PC-3 (cell line): ENCODE measurements at regions not wholly inside any gene's neighbourhood (a gene's known extent, or its start where the extent isn't known, plus 50 kb on each side); places are given as distances from the start of the nearest gene placed in this dataset.

Experiments
- ATAC-seq: fragments of 200-7000 bp; cut with Tn5 transposase; 2 replicates; pipeline ENCODE4 v1.9.1; 2020; ENCODE audit warnings: mild to moderate bottlenecking, moderate library complexity
- BruUV-seq: library from RNA; stranded (reverse); fragments of 400-500 nt; replicated peaks from 2 replicates; lab custom pipeline; 2021; lab: Mats Ljungman, UMichigan
- CTCF ChIA-PET: fragments of 300-600 bp; sonication (Branson Sonifier 250); formaldehyde crosslinking; loops from one replicate; lab custom pipeline; 2022; ENCODE audit warnings: antibody characterized with exemption; lab: Charles Lee
- POLR2A ChIA-PET: fragments of 300-600 bp; sonication (Branson Sonifier 250); formaldehyde crosslinking; loops from one replicate; lab custom pipeline; 2022; ENCODE audit warnings: antibody characterized with exemption; ENCODE audit not compliant: unreplicated experiment; lab: Charles Lee
- DNase-seq: peaks from one replicate; pipeline ENCODE4 v3.0.0-alpha.2; 2015
- H2AFZ ChIP-seq: fragments of 300-600 bp; sonication (generic); 2 replicates; pipeline ENCODE4 v1.6.0; 2016; ENCODE audit warnings: antibody characterized with exemption, low read length
- H3F3A ChIP-seq: fragments of 300-600 bp; sonication (generic); one replicate; pipeline ENCODE4 v1.6.0; 2017; ENCODE audit warnings: antibody characterized with exemption, low read length, control low read depth, mild to moderate bottlenecking; ENCODE audit not compliant: unreplicated experiment
- H3K27ac ChIP-seq: fragments of 300-600 bp; sonication (generic); 2 replicates; pipeline ENCODE4 v1.5.1; 2016; ENCODE audit warnings: mild to moderate bottlenecking, low read length
- H3K27me3 ChIP-seq: fragments of 300-600 bp; sonication (generic); 2 replicates; pipeline ENCODE4 v1.6.1; 2016; ENCODE audit warnings: low read length, mixed read lengths
- H3K36me3 ChIP-seq: fragments of 300-600 bp; sonication (generic); 2 replicates; pipeline ENCODE4 v1.6.1; 2016; ENCODE audit warnings: low read depth, mixed run types, low read length, mixed read lengths
- H3K4me1 ChIP-seq: fragments of 300-600 bp; sonication (generic); 2 replicates; pipeline ENCODE4 v1.5.1; 2016; ENCODE audit warnings: low read length; ENCODE audit not compliant: insufficient read depth
- H3K4me2 ChIP-seq: fragments of 300-600 bp; sonication (generic); 2 replicates; pipeline ENCODE4 v1.6.0; 2016; ENCODE audit warnings: low read length
- H3K4me3 ChIP-seq: fragments of 300-600 bp; sonication (generic); 2 replicates; pipeline ENCODE4 v1.5.1; 2016; ENCODE audit warnings: mild to moderate bottlenecking, low read length, mixed read lengths
- H3K79me2 ChIP-seq: fragments of 300-600 bp; sonication (generic); 2 replicates; pipeline ENCODE4 v1.6.1; 2017; ENCODE audit warnings: low read length, mixed read lengths
- H3K9ac ChIP-seq: fragments of 300-600 bp; sonication (generic); 2 replicates; pipeline ENCODE4 v1.6.0; 2016; ENCODE audit warnings: mild to moderate bottlenecking, low read length
- H3K9me2 ChIP-seq: fragments of 300-600 bp; sonication (generic); replicated peaks from 2 replicates; pipeline ENCODE4 v1.6.1; 2016; ENCODE audit warnings: mixed run types, low read length, mixed read lengths
- H3K9me3 ChIP-seq: fragments of 300-600 bp; sonication (generic); 2 replicates; pipeline ENCODE4 v1.6.1; 2016; ENCODE audit warnings: low read length, mixed read lengths
- H4K20me1 ChIP-seq: fragments of 300-600 bp; sonication (generic); 2 replicates; pipeline ENCODE4 v1.6.1; 2016; ENCODE audit warnings: low read length, mixed read lengths
- CTCF ChIP-seq: fragments of 300-600 bp; sonication (generic); conservative IDR thresholded peaks from 2 replicates; pipeline ENCODE4 v1.5.1; 2017; ENCODE audit warnings: antibody characterized with exemption, low read depth, mild to moderate bottlenecking, low read length
- EZH2 ChIP-seq: fragments of 300-600 bp; sonication (generic); IDR thresholded peaks from one replicate; pipeline ENCODE4 v1.6.1; 2017; ENCODE audit warnings: antibody characterized with exemption, mild to moderate bottlenecking, low read length; ENCODE audit not compliant: unreplicated experiment
- EZH2phosphoT487 ChIP-seq: fragments of 300-600 bp; sonication (generic); IDR thresholded peaks from 2 replicates; pipeline ENCODE4 v1.6.1; 2018; ENCODE audit warnings: mild to moderate bottlenecking, antibody characterized with exemption, low read length, borderline replicate concordance
- intact Hi-C: fragments of 100-400 bp; cut with micrococcal nuclease; formaldehyde crosslinking; loops from 2 replicates; pipeline ENCODE4 v1.9.0; 2023

DNA sequence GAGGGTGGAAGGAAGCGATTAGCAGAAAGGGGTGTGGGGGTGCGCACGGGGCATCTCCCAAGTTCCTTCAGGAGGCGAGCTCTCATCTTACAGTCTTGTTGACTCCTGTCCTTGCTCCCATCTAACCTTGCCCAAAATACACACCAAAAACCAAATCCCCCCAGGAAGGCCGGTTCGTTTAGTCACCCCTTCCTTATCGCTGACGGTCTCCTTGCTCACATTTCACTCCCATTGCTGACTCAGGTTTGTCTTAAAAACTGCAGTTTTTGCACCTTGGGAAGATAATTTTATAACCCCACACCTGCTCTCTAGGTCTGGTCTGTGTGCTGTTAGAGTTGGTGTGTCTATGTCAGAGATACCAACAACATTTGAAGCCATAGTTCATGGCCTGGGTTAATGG, 68.1 kb upstream of the F3 start:
- POLR2A ChIA-PET = no interaction called here
- no peaks in the 10 kb centered on the region for H4K20me1 ChIP-seq
- H3K9me3 ChIP-seq = no peaks in the 10 kb centered on the region
- H3K4me1 ChIP-seq = peaks cover 58% of the 10 kb centered on the region
- H3K4me2 ChIP-seq = no peak overlapping the region
- BruUV-seq = no TSS peak
- intact Hi-C loops = loop anchor here (5.0 kb wide), 1 partner anchor 118 kb away; no protein-coding TSS in a partner anchor
- CTCF ChIA-PET = no interaction called here
- no peak for DNase-seq
- no peak overlapping the region for H3K9ac ChIP-seq
- H2AFZ ChIP-seq = no peak overlapping the region
- no peaks in the 10 kb centered on the region for H3K27me3 ChIP-seq
- H3K79me2 ChIP-seq = no peaks in the 10 kb centered on the region
- H3K4me3 ChIP-seq = no peak overlapping the region
- no peak overlapping the region for H3K27ac ChIP-seq
- no peak for ATAC-seq
- TF ChIP-seq CTCF (no peak), EZH2 (no peak), EZH2phosphoT487 (no peak)
- H3F3A ChIP-seq = peaks cover 5% of the 10 kb centered on the region
- no peaks in the 10 kb centered on the region for H3K36me3 ChIP-seq
- no peaks in the 10 kb centered on the region for H3K9me2 ChIP-seq

- ChIA-PET POLR2A (no interaction called here), CTCF (no interaction called here)
- Histone ChIP-seq H3K36me3 (no peaks in the 10 kb centered on the region), H4K20me1 (no peaks in the 10 kb centered on the region), H3K4me1 (peaks cover 59% of the 10 kb centered on the region), H3K4me2 (no peak overlapping the region), H3K9me3 (no peaks in the 10 kb centered on the region), H3K27ac (no peak overlapping the region), H3K9me2 (no peaks in the 10 kb centered on the region), H3F3A (peaks cover 5% of the 10 kb centered on the region), H3K27me3 (no peaks in the 10 kb centered on the region), H3K79me2 (no peaks in the 10 kb centered on the region), H2AFZ (no peak overlapping the region), H3K9ac (no peak overlapping the region), H3K4me3 (no peak overlapping the region)
- BruUV-seq = no TSS peak
- DNase-seq (no peak), ATAC-seq (no peak)
- intact Hi-C loops = loop anchor here (5.0 kb wide), 1 partner anchor 118 kb away; no protein-coding TSS in a partner anchor
- TF ChIP-seq EZH2phosphoT487 (no peak), EZH2 (no peak), CTCF (no peak)
These were observed 67.4 kb upstream of the F3 start for GRCh38 chr1:94608852-94609530.
